GM19351 (cell line): ENCODE measurements at regions not wholly inside any gene's neighbourhood (a gene's known extent, or its start where the extent isn't known, plus 50 kb on each side); places are given as distances from the start of the nearest gene placed in this dataset.
"Not testable (repeated sequence)": the region's sequence is repeated elsewhere in the genome, so short reads cannot be mapped to it uniquely, and the experiment has no call there.

Experiments
- ATAC-seq: cut with Tn5 transposase; IDR thresholded peaks from one replicate; pipeline ENCODE4 v1.9.1; 2021; ENCODE audit warnings: mild to moderate bottlenecking, moderate library complexity; ENCODE audit not compliant: unreplicated experiment

DNA sequence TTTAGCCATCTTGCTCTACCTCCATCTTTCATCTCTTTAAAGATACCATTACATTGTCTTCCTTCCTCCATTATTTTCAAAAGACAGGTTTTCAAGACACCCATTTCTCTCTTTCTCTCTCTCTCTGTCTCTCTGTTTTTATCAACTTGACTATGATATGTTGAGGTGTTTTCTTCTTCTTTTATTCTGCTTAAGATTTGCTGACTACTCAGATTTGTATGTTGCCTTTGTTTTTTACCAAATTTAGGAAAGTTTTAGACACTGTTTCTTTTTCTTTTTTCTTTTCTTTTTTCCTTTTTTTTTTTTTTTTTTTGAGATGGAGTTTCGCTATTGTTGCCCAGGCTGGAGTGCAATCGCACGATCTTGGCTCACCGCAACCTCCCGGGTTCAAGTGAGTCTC, 647.5 kb upstream of the VRK2 start:
- no peak for ATAC-seq

DNA sequence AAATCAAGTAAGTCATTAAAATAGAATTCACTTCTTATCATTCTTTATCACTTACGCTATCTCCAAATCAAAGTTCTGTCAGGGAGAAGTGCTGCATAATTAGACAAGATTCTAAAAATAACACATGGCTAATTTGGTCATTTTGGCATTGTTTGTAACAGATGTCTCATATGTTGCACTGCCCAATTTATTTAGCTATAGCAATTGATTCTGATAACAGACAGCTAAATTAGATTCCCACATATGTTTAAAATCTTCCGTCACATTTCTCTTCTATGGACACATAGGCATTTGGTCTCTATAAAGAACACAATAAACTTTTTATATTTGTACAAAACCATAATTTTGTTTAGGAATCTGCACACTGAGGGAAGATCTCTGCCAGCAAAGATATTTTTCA, 644.5 kb upstream of the VRK2 start:
- ATAC-seq: no peak

DNA sequence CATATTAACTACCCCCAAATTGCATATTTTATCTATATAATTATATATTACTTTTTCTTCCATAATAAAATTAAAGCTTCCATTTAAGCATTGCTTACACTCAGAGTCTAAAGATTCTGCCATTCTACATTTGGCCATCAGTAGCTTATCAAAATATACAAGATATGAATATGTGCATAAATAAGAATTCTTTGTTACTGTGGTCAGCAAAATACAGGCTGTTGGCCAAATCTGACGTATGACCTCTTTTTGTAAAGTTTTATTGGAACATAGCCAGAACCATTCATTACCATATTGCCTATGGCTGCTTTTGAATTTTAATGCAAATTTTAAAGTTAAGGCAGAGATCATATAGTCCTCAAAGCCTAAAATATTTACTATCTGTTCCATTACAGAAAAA, 643.9 kb upstream of the VRK2 start:
- no peak for ATAC-seq

DNA sequence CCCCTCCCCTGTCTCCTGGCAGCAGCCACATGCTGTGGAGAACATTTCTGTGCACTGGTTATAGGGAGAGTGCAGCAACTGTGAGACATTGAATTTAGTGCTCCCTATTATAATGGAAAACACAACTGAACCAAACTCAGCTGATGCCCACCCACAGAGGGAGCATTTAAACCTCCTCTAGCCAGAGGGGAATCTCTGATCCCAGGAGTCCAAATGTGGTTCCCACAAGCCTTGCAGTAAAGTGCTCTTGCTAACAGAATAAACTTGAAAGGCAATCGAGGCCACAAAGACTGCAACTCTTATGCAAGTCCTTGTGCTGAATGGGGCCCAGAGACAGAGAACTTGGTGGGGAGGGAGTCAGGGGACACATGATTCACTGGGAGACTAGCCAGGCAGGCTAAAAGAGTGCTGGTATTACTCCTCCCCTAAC, 638.8 kb upstream of the VRK2 start:
- no peak for ATAC-seq

DNA sequence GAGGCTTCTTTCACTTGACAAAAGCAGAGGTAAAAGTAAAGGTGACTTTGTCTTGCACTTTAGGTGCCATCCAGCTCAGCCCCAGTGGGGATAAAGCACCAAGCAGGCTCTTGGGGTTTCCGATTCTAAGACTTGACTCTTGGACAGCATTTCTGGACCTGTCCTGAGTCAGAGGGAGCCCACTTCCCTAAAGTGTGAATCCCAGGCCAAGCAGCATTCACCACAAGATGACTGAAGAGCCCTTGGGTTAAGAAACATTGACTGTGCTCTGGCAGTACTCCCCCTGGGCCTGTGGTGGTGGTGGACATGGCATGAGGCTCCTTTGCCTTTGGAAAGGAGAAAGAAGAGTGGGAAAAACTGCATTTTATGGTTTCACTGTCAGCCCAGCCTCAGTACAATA, 638.0 kb upstream of the VRK2 start:
- no peak for ATAC-seq

DNA sequence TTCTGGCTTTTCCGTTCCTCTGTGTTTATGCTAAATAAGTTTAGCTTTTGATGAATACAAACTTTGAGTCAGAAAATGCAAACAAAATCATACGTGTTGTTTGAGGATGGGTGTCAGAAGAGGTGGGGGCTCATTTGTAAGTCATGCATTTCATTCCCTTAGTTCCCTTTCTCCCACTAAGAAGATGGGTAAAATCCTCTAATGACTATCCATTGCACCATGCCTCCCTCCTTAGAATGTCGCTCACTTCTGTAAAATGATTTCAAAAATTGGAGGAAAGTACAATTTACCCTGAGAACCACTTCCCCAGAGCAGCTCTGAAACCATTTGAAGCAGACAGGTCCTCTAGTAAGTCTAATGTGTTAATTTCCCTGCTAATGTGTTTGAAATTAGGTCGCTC, 629.6 kb upstream of the VRK2 start:
- ATAC-seq: no peak

DNA sequence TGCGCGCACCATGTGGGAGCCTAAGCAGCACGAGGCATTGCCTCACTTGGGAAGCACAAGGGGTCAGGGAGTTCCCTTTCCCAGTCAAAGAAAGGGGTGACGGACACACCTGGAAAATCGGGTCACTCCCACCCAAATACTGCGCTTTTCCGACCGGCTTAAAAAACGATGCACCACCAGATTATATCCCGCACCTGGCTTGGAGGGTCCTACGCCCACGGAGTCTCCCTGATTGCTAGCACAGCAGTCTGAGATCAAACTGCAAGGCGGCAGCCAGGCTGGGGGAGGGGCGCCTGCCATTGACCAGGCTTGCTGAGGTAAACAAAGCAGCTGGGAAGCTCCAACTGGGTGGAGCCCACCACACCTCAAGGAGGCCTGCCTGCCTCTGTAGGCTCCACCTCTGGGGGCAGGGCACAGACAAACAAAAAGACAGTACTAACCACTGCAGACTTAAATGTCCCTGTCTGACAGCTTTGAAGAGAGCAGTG, 627.7 kb upstream of the VRK2 start:
- ATAC-seq: not testable (repeated sequence)

DNA sequence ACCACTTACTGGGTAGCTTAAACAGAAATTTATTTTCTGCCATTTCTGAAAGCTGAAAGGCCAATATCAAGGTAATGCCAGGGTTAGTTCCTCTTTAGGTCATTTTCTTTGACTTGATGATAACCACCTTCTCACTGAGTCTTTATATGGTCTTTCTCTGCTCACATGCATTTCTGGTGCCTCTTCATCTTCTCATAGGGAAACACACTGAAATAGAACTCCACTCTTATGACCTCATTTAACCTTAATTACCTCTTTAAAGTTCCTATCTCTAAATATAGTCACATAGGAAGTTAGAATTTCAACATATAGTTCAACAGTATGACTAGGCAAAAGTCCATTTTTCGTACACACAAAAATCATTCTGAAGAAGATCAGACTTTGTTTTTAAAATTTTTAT, 616.8 kb upstream of the VRK2 start:
- peak; percentile 66 for ATAC-seq

DNA sequence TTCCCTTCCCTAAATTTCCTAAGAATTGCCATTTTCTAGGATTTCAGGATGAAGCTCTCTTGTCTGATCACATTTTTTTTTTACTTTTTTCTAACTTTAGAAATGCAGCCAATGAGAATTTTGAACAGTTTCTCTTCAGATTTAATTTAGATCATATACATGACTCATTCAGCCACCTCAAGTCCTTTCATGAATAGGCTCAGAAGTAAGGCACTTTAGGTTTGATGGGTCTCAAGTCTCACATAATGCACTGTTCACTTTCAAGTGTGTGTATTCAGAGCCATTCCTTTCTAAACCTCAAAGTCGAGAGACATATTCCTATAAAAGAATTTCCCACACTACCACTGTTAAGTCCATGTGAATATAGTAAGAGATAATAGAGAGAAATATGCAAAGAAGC, 614.1 kb upstream of the VRK2 start:
- ATAC-seq: no peak

DNA sequence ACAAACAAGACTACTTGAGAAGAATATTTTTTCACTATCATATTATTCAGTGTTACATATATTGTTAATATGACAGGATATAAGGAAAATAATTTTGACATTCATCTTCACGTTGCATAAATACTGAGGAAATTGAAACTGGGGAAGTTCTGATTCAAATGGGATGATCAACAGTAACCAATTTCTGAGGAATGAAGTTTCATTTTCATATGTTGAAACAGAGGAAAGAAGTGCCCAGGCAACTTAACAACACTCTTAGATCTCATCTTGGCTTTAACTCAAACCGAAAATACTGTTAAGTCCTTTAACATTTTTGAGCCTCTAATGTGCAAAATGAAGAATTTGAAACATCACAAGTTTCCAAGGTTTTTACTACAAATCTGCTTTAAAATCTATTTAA, 612.2 kb upstream of the VRK2 start:
- no peak for ATAC-seq

DNA sequence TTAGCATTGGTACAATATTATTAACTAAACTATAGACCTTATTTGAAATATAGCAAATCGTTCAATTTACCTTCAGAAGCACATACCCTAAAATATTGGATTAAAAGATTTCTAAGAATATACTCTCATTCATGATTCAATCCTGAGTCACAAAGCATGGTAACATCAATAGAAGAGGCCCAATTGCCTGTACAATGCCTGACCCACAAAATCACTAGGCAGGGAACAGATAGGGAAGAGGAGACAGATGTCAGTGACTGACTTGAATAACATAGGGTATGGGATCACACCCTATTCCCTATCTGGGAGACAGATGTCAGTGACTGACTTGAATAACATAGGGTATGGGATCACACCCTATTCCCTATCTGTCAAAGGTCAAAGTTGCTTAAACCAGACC, 611.6 kb upstream of the VRK2 start:
- no peak for ATAC-seq

DNA sequence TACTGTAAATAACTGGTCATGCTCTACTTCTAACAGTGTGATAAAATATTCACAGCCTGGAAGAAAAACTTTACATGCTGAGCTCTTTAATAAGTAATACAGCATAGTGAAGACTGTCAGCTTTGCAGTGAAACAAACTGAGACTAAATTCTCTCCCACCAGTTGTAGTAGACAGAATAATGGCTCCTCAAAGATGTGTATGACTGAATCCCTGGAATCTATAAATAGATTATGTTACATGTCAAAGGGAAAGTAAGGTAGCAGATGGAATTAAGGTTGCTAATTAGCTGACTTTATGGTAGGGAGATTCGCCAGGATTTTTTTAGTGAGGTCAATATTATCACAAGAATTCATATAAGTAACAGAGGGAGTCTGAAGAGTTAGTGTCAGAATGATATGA, 609.5 kb upstream of the VRK2 start:
- no peak for ATAC-seq

DNA sequence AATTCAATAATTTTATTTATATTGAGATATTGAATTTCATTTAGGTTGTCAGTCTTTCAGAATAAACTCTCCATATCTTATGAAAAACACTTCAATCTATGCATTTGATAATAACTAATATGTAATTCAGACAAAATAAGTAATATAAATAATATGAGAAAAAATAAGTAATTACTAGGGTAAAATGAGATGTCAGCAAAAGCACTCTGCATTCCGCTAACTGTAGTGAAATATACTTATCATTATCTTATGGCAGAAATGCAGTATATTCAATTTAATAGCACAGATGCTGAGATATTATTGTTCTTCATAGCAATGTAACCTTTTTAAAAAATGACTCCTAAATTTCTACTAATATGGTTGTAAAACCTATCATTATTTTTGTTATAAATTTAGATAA, 606.2 kb upstream of the VRK2 start:
- no peak for ATAC-seq

DNA sequence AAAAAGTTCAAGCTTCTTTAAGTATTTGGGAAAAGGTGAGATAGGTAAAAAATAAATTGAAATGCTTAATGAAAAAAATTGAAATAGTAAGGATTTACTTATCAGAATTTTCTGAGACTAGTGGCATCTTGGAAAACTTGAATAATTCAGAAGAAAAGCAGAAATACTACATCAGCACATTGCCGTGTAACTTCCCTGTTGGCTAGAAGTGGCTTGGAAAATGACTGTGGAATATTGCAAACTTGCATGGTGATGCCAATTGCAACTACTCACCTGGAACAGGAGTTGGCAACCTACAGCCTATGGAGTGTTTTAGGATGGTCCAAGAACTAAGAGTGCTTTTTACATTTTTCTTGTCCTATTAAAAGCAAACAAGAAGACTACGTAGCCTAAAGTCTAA, 603.5 kb upstream of the VRK2 start:
- ATAC-seq: no peak

DNA sequence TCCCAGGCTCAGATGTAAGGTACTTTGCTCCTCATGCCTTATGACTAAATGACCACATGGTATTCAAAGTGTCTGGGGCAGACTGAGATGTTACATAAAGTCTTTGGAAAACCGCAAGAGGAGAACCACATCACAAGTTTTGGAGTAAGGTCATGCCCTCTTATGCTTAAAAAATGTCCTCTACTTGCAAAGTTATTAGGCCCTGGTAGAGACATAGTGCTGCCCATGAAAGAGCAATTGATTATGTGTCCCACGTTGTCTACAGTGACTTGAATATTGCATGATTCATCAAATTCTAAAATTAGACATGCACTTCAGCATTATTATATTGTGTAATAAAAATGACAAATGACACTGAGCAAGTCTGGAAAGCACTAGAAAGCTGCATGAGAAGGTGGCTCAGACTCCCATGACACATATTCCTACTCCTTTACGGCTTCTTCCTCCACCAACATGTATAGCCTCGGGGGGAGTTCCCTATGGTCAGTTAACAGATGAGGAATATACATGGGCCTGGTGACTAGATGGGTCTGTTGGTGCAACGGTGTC, 602.6 kb upstream of the VRK2 start:
- ATAC-seq: no peak

DNA sequence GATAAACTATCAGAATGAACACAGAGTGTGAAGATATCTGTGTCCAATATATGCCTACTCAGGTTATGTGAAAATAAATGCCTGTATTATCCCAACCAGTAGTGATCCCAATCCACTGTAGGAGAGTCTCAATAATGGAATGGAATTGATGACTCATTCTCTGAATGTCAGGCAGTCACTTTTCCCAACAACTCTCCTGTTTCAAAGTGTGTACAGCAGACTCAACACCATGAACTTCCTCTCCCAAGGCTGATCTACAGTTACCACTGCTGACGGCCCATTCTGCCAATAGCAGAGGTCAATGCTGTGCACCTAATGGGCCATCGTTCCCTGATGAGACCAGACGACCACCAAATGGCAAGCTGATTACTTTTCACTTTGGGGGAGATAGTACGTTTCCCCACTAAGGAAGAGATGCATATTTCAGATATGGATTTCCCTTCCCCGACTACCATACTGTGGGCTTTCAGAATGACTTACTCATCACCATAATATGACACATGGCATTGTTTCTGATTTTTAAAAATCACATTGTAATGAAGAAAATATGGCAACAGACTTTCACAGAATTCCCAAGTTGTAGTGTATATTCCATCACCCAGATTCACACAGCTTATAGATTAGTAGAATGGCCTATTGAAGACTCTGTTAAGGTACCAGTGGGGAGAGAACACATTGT, 601.7 kb upstream of the VRK2 start:
- ATAC-seq: no peak

DNA sequence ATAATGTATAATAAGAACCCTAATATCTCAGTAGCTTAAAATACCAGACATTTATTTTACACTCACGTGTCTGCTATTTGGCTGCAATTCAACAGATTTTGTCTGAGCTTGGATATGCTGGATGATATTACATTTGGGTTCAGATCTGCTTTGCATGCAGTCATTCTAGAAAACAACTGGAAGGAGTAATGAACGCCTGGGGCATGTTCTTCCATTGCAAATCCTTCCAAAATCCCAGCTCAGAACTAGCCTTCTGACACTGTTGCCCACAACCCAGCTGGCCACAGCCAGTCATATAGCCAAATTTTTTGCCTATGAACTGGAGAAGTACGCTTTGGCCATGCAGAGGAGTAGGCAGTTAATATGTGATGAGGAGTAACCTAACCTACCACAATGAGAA, 597.8 kb upstream of the VRK2 start:
- no peak for ATAC-seq

DNA sequence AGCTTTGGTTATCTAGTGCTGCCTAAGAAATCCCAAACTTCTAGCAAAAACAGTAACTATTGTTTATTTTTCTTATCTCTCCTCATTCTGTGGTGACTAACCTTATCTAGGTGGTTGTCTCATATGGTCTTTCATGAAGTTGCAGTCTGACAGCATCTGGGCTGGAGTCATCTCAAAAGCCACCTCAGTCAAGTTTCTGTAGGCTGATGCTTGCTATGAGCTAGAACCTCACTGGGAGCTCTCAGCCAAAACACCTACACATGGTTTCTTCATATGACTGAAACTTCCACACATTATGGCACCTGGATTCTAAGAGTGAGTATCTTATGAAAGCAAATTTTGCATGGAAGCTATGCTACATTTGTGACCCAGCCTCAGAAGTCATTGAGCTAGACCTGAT, 596.4 kb upstream of the VRK2 start:
- peak; percentile 98 for ATAC-seq

DNA sequence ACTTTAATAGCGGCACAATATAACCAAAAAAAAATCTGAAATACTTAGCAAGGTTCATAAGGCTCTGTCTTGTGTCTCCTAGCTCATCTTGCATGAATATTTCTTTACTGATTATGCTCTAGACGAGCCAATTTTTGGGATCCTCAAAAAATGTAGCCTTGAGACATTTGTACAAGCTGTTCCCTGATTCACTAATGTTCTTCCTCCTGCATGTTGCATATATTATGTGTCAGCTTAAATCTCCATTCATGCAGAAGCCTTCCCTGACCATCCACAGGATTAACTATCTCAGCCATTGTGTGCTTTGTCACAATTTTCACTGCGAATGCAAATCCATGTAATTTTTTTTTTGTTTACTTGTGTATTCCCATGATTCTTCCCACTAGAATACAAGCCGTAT, 594.0 kb upstream of the VRK2 start:
- no peak for ATAC-seq

DNA sequence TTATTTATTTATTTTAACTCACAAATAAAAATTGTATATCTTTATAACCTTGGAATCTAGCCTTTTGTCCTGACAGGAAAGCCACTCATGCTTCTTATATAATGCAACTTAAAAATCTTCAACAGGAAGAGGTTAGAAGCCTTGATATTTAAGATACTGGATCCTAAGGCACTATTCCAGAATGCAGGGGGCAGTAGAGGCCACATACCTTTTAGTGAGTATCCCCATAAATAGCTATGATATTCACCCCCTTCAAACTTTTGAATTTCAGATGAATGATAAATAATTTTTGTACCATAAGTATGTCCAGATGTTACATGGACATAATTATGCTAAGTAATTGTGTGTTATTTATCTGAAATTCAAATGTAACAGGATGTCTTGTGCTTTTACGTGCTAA, 592.7 kb upstream of the VRK2 start:
- no peak for ATAC-seq

DNA sequence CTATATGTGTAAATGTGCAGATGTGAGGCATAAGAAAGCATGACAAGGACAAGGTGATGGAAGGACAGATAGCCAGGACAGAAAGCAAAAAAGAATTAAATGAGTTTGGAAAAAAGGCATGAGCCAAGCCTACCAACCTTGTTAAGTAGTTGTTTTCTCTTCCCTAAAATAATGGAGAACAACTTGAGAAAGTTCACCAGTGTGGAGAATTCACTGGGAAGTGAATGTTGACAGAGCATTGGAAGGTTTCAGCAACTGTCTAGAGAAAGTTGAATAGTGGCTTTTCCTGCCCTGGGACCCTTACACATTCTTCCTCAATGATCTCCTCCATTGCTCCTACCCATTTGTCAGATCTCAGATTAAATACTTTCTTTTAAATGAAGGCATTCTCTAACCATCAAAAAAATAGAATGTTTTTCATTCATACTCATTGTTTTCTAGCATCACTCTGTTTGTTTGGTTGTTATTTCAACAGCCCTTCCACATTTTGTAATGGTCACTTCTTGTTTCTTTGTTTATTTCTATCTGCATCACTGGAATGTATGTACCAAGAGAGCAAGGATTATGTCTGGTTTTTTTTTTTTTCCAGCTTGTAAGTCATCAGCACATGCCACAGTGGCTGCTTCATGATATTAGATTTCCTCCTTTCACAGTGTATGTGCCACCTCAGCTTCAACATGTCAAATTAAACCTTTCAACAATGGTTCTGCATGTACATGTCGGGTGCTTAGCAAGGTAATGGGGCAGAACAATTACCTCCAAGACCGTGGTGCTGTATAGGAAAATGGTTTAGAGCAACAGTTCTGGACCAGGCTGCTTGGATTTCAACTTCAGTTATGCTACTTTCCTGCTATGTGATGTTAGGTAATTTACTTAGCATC, 586.0 kb upstream of the VRK2 start:
- ATAC-seq: no peak

DNA sequence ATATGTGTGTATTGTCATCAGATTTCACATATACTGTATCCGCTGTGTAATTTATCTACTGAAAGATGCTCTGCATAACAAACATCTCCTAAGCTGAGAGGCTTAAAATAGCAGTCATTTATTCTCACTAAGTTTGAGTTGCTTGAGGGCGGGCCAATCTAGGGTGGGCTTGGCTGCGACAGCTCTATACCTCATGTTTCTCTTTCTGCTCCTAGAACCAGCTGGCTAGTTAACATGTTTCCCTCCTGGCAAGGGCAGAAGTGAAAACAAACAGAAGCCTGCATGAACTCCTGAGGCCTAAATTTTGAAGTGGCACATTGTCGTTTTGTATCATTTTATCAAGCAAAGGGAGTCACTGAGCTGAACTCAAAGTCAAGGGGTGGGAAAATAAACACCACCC, 585.0 kb upstream of the VRK2 start:
- ATAC-seq: no peak
